LNCAP (cell line): ENCODE measurements at regions not wholly inside any gene's neighbourhood (a gene's known extent, or its start where the extent isn't known, plus 50 kb on each side); places are given as distances from the start of the nearest gene placed in this dataset.

Source experiments
- TF ChIP-seq, protein P1 (sequence below): fragments of 450-650 bp; IDR thresholded peaks from 2 replicates; pipeline ENCODE4 v1.5.1; 2017; ENCODE audit warnings: mild to moderate bottlenecking

DNA sequence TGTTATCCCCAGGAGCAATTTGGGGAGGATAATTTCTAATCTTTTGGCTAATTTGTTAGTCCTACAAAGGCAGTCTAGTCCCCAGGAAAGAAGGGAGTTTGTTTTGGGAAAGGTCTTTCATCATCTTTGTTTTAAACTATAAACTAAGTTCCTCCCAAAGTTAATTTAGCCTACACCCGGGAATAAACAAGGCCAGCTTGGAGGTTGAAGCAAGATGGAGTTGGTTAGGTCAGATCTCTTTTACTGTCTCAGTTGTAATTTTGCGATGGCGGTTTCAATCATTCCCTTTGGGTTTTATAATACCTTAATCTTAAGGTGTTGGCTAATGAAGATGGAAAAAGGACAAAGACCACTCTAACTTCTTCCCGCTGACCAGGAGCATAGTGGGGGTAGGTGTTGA, 166.4 kb upstream of the NAMPT start:
- TF ChIP-seq, protein P1, sequence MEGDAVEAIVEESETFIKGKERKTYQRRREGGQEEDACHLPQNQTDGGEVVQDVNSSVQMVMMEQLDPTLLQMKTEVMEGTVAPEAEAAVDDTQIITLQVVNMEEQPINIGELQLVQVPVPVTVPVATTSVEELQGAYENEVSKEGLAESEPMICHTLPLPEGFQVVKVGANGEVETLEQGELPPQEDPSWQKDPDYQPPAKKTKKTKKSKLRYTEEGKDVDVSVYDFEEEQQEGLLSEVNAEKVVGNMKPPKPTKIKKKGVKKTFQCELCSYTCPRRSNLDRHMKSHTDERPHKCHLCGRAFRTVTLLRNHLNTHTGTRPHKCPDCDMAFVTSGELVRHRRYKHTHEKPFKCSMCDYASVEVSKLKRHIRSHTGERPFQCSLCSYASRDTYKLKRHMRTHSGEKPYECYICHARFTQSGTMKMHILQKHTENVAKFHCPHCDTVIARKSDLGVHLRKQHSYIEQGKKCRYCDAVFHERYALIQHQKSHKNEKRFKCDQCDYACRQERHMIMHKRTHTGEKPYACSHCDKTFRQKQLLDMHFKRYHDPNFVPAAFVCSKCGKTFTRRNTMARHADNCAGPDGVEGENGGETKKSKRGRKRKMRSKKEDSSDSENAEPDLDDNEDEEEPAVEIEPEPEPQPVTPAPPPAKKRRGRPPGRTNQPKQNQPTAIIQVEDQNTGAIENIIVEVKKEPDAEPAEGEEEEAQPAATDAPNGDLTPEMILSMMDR, result no peak

GRCh38 chr7:106450716-106451115, 165.9 kb upstream of the NAMPT start:
- TF ChIP-seq, protein P1, result no peak

- TF ChIP-seq, protein P1, result no peak
These were observed 164.4 kb upstream of the NAMPT start for GRCh38 chr7:106448992-106449859.

- TF ChIP-seq, protein P1, result no peak
These were observed 163.7 kb upstream of the NAMPT start for GRCh38 chr7:106448346-106448991.

- TF ChIP-seq, protein P1, result no peak
These were observed 162.6 kb upstream of the NAMPT start for GRCh38 chr7:106447318-106447847.

- TF ChIP-seq, protein P1, result no peak
These were observed 159.4 kb upstream of the NAMPT start for GRCh38 chr7:106444068-106444655.

GRCh38 chr7:106443156-106443555, 158.4 kb upstream of the NAMPT start:
- TF ChIP-seq, protein P1, result no peak
